Spleen (tissue), 7 donors: ENCODE measurements at regions not wholly inside any gene's neighbourhood (a gene's known extent, or its start where the extent isn't known, plus 50 kb on each side); places are given as distances from the start of the nearest gene placed in this dataset.

Experiments used
- CTCF ChIP-seq, 11 experiments: fragments of 200-600 bp in 7 of 11; fragments of 450-650 bp in 4 of 11; sonication (generic) in 4 of 11; IDR thresholded peaks in 8 of 11; conservative IDR thresholded peaks in 3 of 11; 1 replicate in 7 of 11; 2 replicates in 4 of 11; pipeline versions ENCODE4 v1.4.0 to v1.8.0; 2016 to 2021; ENCODE audit warnings: antibody characterized with exemption in 11 of 11, inconsistent platforms in 4 of 11, mild to moderate bottlenecking in 1 of 11
- POLR2A ChIP-seq, 3 donors: fragments of 450-650 bp; IDR thresholded peaks; one replicate each; pipeline ENCODE4 v1.5.1; 2017; ENCODE audit warnings: antibody characterized with exemption in 3 of 3, mild to moderate bottlenecking in 1 of 3
- POLR2AphosphoS5 ChIP-seq, 3 donors: sonication (generic); formaldehyde crosslinking; IDR thresholded peaks; one replicate each; pipeline ENCODE4 v1.5.1; 2017; ENCODE audit warnings: antibody characterized with exemption in 3 of 3
- donor health status: DM: no; HTN: no; CAD: no; lungs with moderate emphysema.
- donor health status: DM: no; HTN: no; CAD: no.
- donor health status: DM: no; HTN: no; CAD: no.

GRCh38 chr16:7938175-7938574 lies 605.5 kb downstream of the RBFOX1 start:
- no peak for TF ChIP-seq POLR2AphosphoS5 (IDR thresholded peaks at IDR 0.05)
- TF ChIP-seq CTCF (IDR thresholded peaks at IDR 0.05 in 8 of 11, conservative IDR thresholded peaks at IDR 0.05 in 3 of 11): no peak
- TF ChIP-seq POLR2A (IDR thresholded peaks at IDR 0.05): no peak
